Neural cell (in vitro differentiated cells): ENCODE measurements at regions not wholly inside any gene's neighbourhood (a gene's known extent, or its start where the extent isn't known, plus 50 kb on each side); places are given as distances from the start of the nearest gene placed in this dataset.

Experiments
- H2AFZ ChIP-seq: fragments of 200-600, 300-800 bp; sonication (generic), shearing (Covaris generic); 2 replicates; pipeline ENCODE4 v1.6.0; 2014; ENCODE audit warnings: low read depth, mild to moderate bottlenecking, antibody characterized with exemption, low read length, moderate library complexity
- H3F3A ChIP-seq: fragments of 200-600 bp; shearing (Covaris generic); 2 replicates; pipeline ENCODE4 v1.6.1; 2016; ENCODE audit warnings: mild to moderate bottlenecking, moderate library complexity, mixed read lengths, antibody characterized with exemption, low read length; ENCODE audit not compliant: insufficient read depth, poor library complexity, severe bottlenecking
- H3K27ac ChIP-seq: fragments of 200-600, 300-800 bp; sonication (generic), shearing (Covaris generic); 2 replicates; pipeline ENCODE4 v1.5.1; 2014; ENCODE audit warnings: mild to moderate bottlenecking, low read length, moderate library complexity
- H3K27me3 ChIP-seq: fragments of 300-800, 200-600 bp; sonication (generic), shearing (Covaris generic); 2 replicates; pipeline ENCODE4 v1.6.0; 2014; ENCODE audit warnings: mild to moderate bottlenecking, low read depth, low read length, moderate library complexity; ENCODE audit not compliant: insufficient read depth
- H3K36me3 ChIP-seq: fragments of 300-800, 200-600 bp; sonication (generic), shearing (Covaris generic); 2 replicates; pipeline ENCODE4 v1.5.1; 2014; ENCODE audit warnings: mild to moderate bottlenecking, antibody characterized with exemption, low read length, moderate library complexity; ENCODE audit not compliant: insufficient read depth
- H3K4me2 ChIP-seq: fragments of 300-800, 200-600 bp; sonication (generic), shearing (Covaris generic); 2 replicates; pipeline ENCODE4 v1.6.0; 2014; ENCODE audit warnings: mild to moderate bottlenecking, low read length
- H3K4me3 ChIP-seq: fragments of 300-800, 200-600 bp; sonication (generic), shearing (Covaris generic); 2 replicates; pipeline ENCODE4 v1.5.1; 2014; ENCODE audit warnings: mild to moderate bottlenecking, low read length, moderate library complexity
- H3K79me2 ChIP-seq: fragments of 200-600 bp; shearing (Covaris generic); replicated peaks from 2 replicates; pipeline ENCODE4 v1.6.0; 2014; ENCODE audit warnings: mild to moderate bottlenecking, low read length, moderate library complexity; ENCODE audit not compliant: insufficient read depth
- H3K9ac ChIP-seq: fragments of 300-800, 200-600 bp; sonication (generic), shearing (Covaris generic); 2 replicates; pipeline ENCODE4 v1.6.1; 2016; ENCODE audit warnings: mild to moderate bottlenecking, low read length, mixed read lengths
- H3K9me2 ChIP-seq: fragments of 200-600 bp; shearing (Covaris generic); 2 replicates; pipeline ENCODE4 v1.6.1; 2016; ENCODE audit warnings: mild to moderate bottlenecking, low read length, mixed read lengths; ENCODE audit not compliant: insufficient read depth
- H3K9me3 ChIP-seq: fragments of 200-600, 300-800 bp; sonication (generic), shearing (Covaris generic); 2 replicates; pipeline ENCODE4 v1.6.1; 2016; ENCODE audit warnings: mild to moderate bottlenecking, mixed run types, low read length, moderate library complexity, mixed read lengths
- H4K20me1 ChIP-seq: fragments of 200-600 bp; shearing (Covaris generic); 2 replicates; pipeline ENCODE4 v1.6.1; 2016; ENCODE audit warnings: mild to moderate bottlenecking, mixed run types; ENCODE audit not compliant: insufficient read depth
- CTCF ChIP-seq: fragments of 450-650 bp; IDR thresholded peaks from 2 replicates; pipeline ENCODE4 v1.5.1; 2014; ENCODE audit warnings: antibody characterized with exemption, mild to moderate bottlenecking, moderate library complexity; ENCODE audit not compliant: poor library complexity, severe bottlenecking
- EP300 ChIP-seq: fragments of 450-650 bp; conservative IDR thresholded peaks from 2 replicates; pipeline ENCODE4 v1.6.1; 2014; ENCODE audit warnings: antibody characterized with exemption, mild to moderate bottlenecking, moderate library complexity; ENCODE audit not compliant: poor library complexity, severe bottlenecking
- EZH2 ChIP-seq: fragments of 200-600, 300-800 bp; shearing (Covaris generic), sonication (generic); IDR thresholded peaks from 2 replicates; pipeline ENCODE4 v1.6.1; 2014; ENCODE audit warnings: antibody characterized with exemption, low read length, borderline replicate concordance, mild to moderate bottlenecking; ENCODE audit not compliant: insufficient read depth, poor library complexity, severe bottlenecking
- MXI1 ChIP-seq: fragments of 450-650 bp; conservative IDR thresholded peaks from 2 replicates; pipeline ENCODE4 v1.6.1; 2014; ENCODE audit warnings: antibody characterized with exemption, mild to moderate bottlenecking; ENCODE audit not compliant: poor library complexity, severe bottlenecking
- POLR2AphosphoS5 ChIP-seq: IDR thresholded peaks from 2 replicates; pipeline ENCODE4 v1.6.1; 2012
- RAD21 ChIP-seq: fragments of 450-650 bp; conservative IDR thresholded peaks from 2 replicates; pipeline ENCODE4 v1.6.1; 2014; ENCODE audit warnings: antibody characterized with exemption, mild to moderate bottlenecking, moderate library complexity
- REST ChIP-seq: IDR thresholded peaks from 2 replicates; pipeline ENCODE4 v1.6.1; 2012; ENCODE audit warnings: borderline replicate concordance
- SMC3 ChIP-seq: fragments of 450-650 bp; conservative IDR thresholded peaks from 2 replicates; pipeline ENCODE4 v1.6.1; 2014; ENCODE audit warnings: antibody characterized with exemption, mild to moderate bottlenecking, moderate library complexity; ENCODE audit not compliant: poor library complexity
- TAF1 ChIP-seq: IDR thresholded peaks from 2 replicates; pipeline ENCODE4 v1.6.1; 2012; ENCODE audit warnings: low read depth

GRCh38 chr1:37281354-37281753, 193.0 kb upstream of the ZC3H12A start:
- no peak for TF ChIP-seq MXI1
- TF ChIP-seq TAF1: no peak
- TF ChIP-seq REST: no peak
- TF ChIP-seq CTCF: no peak
- TF ChIP-seq EP300: no peak
- no peak for TF ChIP-seq POLR2AphosphoS5
- TF ChIP-seq EZH2: no peak
- no peak for TF ChIP-seq SMC3
- no peak for TF ChIP-seq RAD21
- Histone ChIP-seq H3K4me3 (no peak overlapping the region), H2AFZ (no peak overlapping the region)

GRCh38 chr1:37282764-37283163, 191.6 kb upstream of the ZC3H12A start:
- Histone ChIP-seq H3K9ac (no peak overlapping the region), H3K27ac (no peak overlapping the region), H3K27me3 (peaks cover 7% of the 10 kb centered on the region), H3K36me3 (no peaks in the 10 kb centered on the region), H3K4me3 (no peak overlapping the region), H3K9me3 (no peaks in the 10 kb centered on the region), H2AFZ (no peak overlapping the region), H4K20me1 (no peaks in the 10 kb centered on the region), H3K9me2 (no peaks in the 10 kb centered on the region), H3K79me2 (no peaks in the 10 kb centered on the region), H3K4me2 (no peak overlapping the region), H3F3A (no peaks in the 10 kb centered on the region)
- peak; percentile 77 for TF ChIP-seq REST
- no peak for TF ChIP-seq EZH2

More at GRCh38 chr1:37281354-37281753, 193.0 kb upstream of the ZC3H12A start:
- Histone ChIP-seq H3K4me2 (no peak overlapping the region), H3K36me3 (no peaks in the 10 kb centered on the region), H4K20me1 (no peaks in the 10 kb centered on the region), H3F3A (no peaks in the 10 kb centered on the region), H3K9me3 (no peaks in the 10 kb centered on the region), H3K79me2 (no peaks in the 10 kb centered on the region), H3K27me3 (peaks cover 7% of the 10 kb centered on the region), H3K27ac (no peak overlapping the region), H3K9ac (no peak overlapping the region), H3K9me2 (no peaks in the 10 kb centered on the region)
